GM23338 (cell line): ENCODE measurements at regions not wholly inside any gene's neighbourhood (a gene's known extent, or its start where the extent isn't known, plus 50 kb on each side); places are given as distances from the start of the nearest gene placed in this dataset.

Experiments
- ATAC-seq: fragments of 200-7000 bp; cut with Tn5 transposase; 3 replicates; pipeline ENCODE4 v1.9.1; 2020
- DNase-seq: peaks from one replicate; pipeline ENCODE4 v3.0.0-alpha.2; 2015; ENCODE audit warnings: low spot score
- H2AFZ ChIP-seq: fragments of 200-600 bp; sonication (generic); 2 replicates; pipeline ENCODE4 v1.8.0; 2016; ENCODE audit warnings: antibody characterized with exemption, mild to moderate bottlenecking, moderate library complexity
- H3F3A ChIP-seq: fragments of 200-600 bp; sonication (generic); replicated peaks from 2 replicates; pipeline ENCODE4 v1.8.0; 2017; ENCODE audit warnings: antibody characterized with exemption, mixed run types, low read depth
- H3K27ac ChIP-seq: fragments of 200-600 bp; sonication (generic); 2 replicates; pipeline ENCODE4 v1.6.1; 2016; ENCODE audit warnings: low read depth
- H3K27me3 ChIP-seq: fragments of 200-600 bp; sonication (generic); 2 replicates; pipeline ENCODE4 v1.8.0; 2016; ENCODE audit warnings: mild to moderate bottlenecking, mixed run types, moderate library complexity; ENCODE audit not compliant: insufficient read depth
- H3K36me3 ChIP-seq: fragments of 200-600 bp; sonication (generic); 2 replicates; pipeline ENCODE4 v1.8.0; 2016; ENCODE audit warnings: mild to moderate bottlenecking; ENCODE audit not compliant: insufficient read depth
- H3K4me1 ChIP-seq: fragments of 200-600 bp; sonication (generic); 2 replicates; pipeline ENCODE4 v1.8.0; 2016; ENCODE audit warnings: mild to moderate bottlenecking, moderate library complexity; ENCODE audit not compliant: insufficient read depth
- H3K4me2 ChIP-seq: fragments of 200-600 bp; sonication (generic); 2 replicates; pipeline ENCODE4 v1.7.1; 2017; ENCODE audit warnings: mixed run types
- H3K4me3 ChIP-seq: fragments of 200-600 bp; sonication (generic); 2 replicates; pipeline ENCODE4 v1.6.1; 2016; ENCODE audit warnings: mixed run types
- H3K79me2 ChIP-seq: fragments of 200-600 bp; sonication (generic); replicated peaks from 2 replicates; pipeline ENCODE4 v1.8.0; 2017; ENCODE audit warnings: mild to moderate bottlenecking; ENCODE audit not compliant: insufficient read depth
- H3K9me2 ChIP-seq: fragments of 200-600 bp; sonication (generic); 2 replicates; pipeline ENCODE4 v1.8.0; 2017; ENCODE audit not compliant: insufficient read depth
- H4K20me1 ChIP-seq: fragments of 200-600 bp; sonication (generic); replicated peaks from 2 replicates; pipeline ENCODE4 v1.8.0; 2017; ENCODE audit warnings: mild to moderate bottlenecking; ENCODE audit not compliant: insufficient read depth
- H3K27ac Mint-ChIP-seq: 2 replicates; pipeline ENCODE4 v1.8.0; 2020; ENCODE audit warnings: inconsistent platforms, mild to moderate bottlenecking, moderate library complexity, mixed read lengths
- H3K27me3 Mint-ChIP-seq: 3 replicates; pipeline ENCODE4 v1.8.0; 2022; ENCODE audit warnings: low read depth, mild to moderate bottlenecking, moderate library complexity, mixed read lengths, inconsistent platforms; ENCODE audit not compliant: insufficient read depth, poor library complexity
- H3K36me3 Mint-ChIP-seq: 3 replicates; pipeline ENCODE4 v1.8.0; 2021; ENCODE audit warnings: low read depth, mild to moderate bottlenecking, inconsistent platforms, moderate library complexity, mixed read lengths
- H3K4me1 Mint-ChIP-seq: 3 replicates; pipeline ENCODE4 v1.8.0; 2020; ENCODE audit warnings: mild to moderate bottlenecking, inconsistent platforms, mixed read lengths
- H3K4me3 Mint-ChIP-seq: 3 replicates; pipeline ENCODE4 v1.8.0; 2021; ENCODE audit warnings: moderate library complexity, mild to moderate bottlenecking, inconsistent platforms, mixed read lengths
- H3K9me3 Mint-ChIP-seq: 3 replicates; pipeline ENCODE4 v1.8.0; 2020; ENCODE audit warnings: moderate library complexity, mild to moderate bottlenecking, inconsistent platforms, mixed read lengths
- CREB1 ChIP-seq: fragments of 250-450 bp; sonication (Bioruptor Pico); IDR thresholded peaks from 2 replicates; pipeline ENCODE4 v1.5.0; 2020; ENCODE audit warnings: low read depth, mild to moderate bottlenecking, moderate library complexity
- CTCF ChIP-seq, 2 experiments: fragments of 200-600 bp in 1 of 2; sonication (generic) in 1 of 2; conservative IDR thresholded peaks; 2 replicates each; pipeline versions ENCODE4 v1.5.1 to v1.6.1; 2016 to 2017; ENCODE audit warnings: antibody characterized with exemption in 2 of 2, low read depth in 2 of 2, mild to moderate bottlenecking in 2 of 2, moderate library complexity in 1 of 2
- ETS1 ChIP-seq: IDR thresholded peaks from 2 replicates; pipeline ENCODE4 v1.6.1; 2016; ENCODE audit warnings: antibody characterized with exemption
- EZH2 ChIP-seq: fragments of 200-600 bp; sonication (generic); IDR thresholded peaks from one replicate; pipeline ENCODE4 v1.8.0; 2017; ENCODE audit warnings: antibody characterized with exemption, mild to moderate bottlenecking, low read depth; ENCODE audit not compliant: unreplicated experiment
- JUNB ChIP-seq: IDR thresholded peaks from one replicate; pipeline ENCODE4 v1.6.1; 2016; ENCODE audit warnings: antibody characterized with exemption; ENCODE audit not compliant: unreplicated experiment
- POLR2AphosphoS5 ChIP-seq: IDR thresholded peaks from 2 replicates; pipeline ENCODE4 v1.6.1; 2016; ENCODE audit warnings: antibody characterized with exemption, low read depth
- STAT1 ChIP-seq: IDR thresholded peaks from one replicate; pipeline ENCODE4 v1.6.1; 2016; ENCODE audit warnings: antibody characterized with exemption; ENCODE audit not compliant: unreplicated experiment
- ZNF331 ChIP-seq: fragments of 250-450 bp; sonication (Bioruptor Pico); IDR thresholded peaks from 2 replicates; pipeline ENCODE4 v1.5.0; 2020; ENCODE audit warnings: low read depth, mild to moderate bottlenecking, moderate library complexity
- TF ChIP-seq, protein P1 (sequence below): fragments of 250-450 bp; sonication (Bioruptor Pico); IDR thresholded peaks from 2 replicates; pipeline ENCODE4 v1.5.0; 2020; ENCODE audit warnings: mild to moderate bottlenecking, moderate library complexity

GRCh38 chr4:182019148-182019652 is 224.0 kb upstream of the TENM3 start:
- H3K27ac Mint-ChIP-seq: no peak overlapping the region
- no peak for ATAC-seq
- TF ChIP-seq EZH2 (no peak), CTCF (conservative IDR thresholded peaks at IDR 0.05; ENCODE audit: low read depth in 2 of 2) (no peak), STAT1 (no peak), JUNB (no peak)

GRCh38 chr4:182022909-182023308 is 220.3 kb upstream of the TENM3 start:
- no peaks in the 10 kb centered on the region for H3K27me3 ChIP-seq
- Mint-ChIP-seq H3K4me1 (peaks cover 8% of the 10 kb centered on the region; the same call in 2 of the 3 replicates), H3K36me3 (peaks cover 15% of the 10 kb centered on the region), H3K9me3 (peaks cover 23% of the 10 kb centered on the region), H3K27ac (no peak overlapping the region), H3K27me3 (no peaks in the 10 kb centered on the region), H3K4me3 (no peak overlapping the region)
- H3K9me2 ChIP-seq: 0 out of 2 replicates have a peak, but pooled peaks cover 2% of the 10 kb centered on the region
- peak overlapping the region; percentile 27; the same call in 1 of the 2 replicates for H3K4me2 ChIP-seq
- ATAC-seq: no peak
- no peak for DNase-seq
- H3K4me1 ChIP-seq: peaks cover 8% of the 10 kb centered on the region; the same call in 1 of the 2 replicates
- H3F3A ChIP-seq: no peaks in the 10 kb centered on the region
- H3K27ac ChIP-seq: no peak overlapping the region
- no peaks in the 10 kb centered on the region for H4K20me1 ChIP-seq
- H2AFZ ChIP-seq: no peak overlapping the region
- no peak overlapping the region for H3K4me3 ChIP-seq
- no peaks in the 10 kb centered on the region for H3K36me3 ChIP-seq
- no peaks in the 10 kb centered on the region for H3K79me2 ChIP-seq
- TF ChIP-seq ETS1: no peak
- TF ChIP-seq POLR2AphosphoS5: no peak
- no peak for TF ChIP-seq CREB1
- TF ChIP-seq, protein P1, sequence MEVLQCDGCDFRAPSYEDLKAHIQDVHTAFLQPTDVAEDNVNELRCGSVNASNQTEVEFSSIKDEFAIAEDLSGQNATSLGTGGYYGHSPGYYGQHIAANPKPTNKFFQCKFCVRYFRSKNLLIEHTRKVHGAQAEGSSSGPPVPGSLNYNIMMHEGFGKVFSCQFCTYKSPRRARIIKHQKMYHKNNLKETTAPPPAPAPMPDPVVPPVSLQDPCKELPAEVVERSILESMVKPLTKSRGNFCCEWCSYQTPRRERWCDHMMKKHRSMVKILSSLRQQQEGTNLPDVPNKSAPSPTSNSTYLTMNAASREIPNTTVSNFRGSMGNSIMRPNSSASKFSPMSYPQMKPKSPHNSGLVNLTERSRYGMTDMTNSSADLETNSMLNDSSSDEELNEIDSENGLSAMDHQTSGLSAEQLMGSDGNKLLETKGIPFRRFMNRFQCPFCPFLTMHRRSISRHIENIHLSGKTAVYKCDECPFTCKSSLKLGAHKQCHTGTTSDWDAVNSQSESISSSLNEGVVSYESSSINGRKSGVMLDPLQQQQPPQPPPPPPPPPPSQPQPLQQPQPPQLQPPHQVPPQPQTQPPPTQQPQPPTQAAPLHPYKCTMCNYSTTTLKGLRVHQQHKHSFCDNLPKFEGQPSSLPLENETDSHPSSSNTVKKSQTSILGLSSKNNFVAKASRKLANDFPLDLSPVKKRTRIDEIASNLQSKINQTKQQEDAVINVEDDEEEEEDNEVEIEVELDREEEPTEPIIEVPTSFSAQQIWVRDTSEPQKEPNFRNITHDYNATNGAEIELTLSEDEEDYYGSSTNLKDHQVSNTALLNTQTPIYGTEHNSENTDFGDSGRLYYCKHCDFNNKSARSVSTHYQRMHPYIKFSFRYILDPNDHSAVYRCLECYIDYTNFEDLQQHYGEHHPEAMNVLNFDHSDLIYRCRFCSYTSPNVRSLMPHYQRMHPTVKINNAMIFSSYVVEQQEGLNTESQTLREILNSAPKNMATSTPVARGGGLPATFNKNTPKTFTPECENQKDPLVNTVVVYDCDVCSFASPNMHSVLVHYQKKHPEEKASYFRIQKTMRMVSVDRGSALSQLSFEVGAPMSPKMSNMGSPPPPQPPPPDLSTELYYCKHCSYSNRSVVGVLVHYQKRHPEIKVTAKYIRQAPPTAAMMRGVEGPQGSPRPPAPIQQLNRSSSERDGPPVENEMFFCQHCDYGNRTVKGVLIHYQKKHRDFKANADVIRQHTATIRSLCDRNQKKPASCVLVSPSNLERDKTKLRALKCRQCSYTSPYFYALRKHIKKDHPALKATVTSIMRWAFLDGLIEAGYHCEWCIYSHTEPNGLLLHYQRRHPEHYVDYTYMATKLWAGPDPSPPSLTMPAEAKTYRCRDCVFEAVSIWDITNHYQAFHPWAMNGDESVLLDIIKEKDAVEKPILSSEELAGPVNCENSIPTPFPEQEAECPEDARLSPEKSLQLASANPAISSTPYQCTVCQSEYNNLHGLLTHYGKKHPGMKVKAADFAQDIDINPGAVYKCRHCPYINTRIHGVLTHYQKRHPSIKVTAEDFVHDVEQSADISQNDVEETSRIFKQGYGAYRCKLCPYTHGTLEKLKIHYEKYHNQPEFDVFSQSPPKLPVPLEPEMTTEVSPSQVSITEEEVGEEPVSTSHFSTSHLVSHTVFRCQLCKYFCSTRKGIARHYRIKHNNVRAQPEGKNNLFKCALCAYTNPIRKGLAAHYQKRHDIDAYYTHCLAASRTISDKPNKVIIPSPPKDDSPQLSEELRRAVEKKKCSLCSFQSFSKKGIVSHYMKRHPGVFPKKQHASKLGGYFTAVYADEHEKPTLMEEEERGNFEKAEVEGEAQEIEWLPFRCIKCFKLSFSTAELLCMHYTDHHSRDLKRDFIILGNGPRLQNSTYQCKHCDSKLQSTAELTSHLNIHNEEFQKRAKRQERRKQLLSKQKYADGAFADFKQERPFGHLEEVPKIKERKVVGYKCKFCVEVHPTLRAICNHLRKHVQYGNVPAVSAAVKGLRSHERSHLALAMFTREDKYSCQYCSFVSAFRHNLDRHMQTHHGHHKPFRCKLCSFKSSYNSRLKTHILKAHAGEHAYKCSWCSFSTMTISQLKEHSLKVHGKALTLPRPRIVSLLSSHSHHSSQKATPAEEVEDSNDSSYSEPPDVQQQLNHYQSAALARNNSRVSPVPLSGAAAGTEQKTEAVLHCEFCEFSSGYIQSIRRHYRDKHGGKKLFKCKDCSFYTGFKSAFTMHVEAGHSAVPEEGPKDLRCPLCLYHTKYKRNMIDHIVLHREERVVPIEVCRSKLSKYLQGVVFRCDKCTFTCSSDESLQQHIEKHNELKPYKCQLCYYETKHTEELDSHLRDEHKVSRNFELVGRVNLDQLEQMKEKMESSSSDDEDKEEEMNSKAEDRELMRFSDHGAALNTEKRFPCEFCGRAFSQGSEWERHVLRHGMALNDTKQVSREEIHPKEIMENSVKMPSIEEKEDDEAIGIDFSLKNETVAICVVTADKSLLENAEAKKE: no peak
- no peak for TF ChIP-seq EZH2
- TF ChIP-seq ZNF331: no peak

More at GRCh38 chr4:182019148-182019652, 224.0 kb upstream of the TENM3 start:
- H3K4me3 ChIP-seq: no peak overlapping the region
- no peaks in the 10 kb centered on the region for H3K9me3 Mint-ChIP-seq
- no peaks in the 10 kb centered on the region for H3K79me2 ChIP-seq
- no peaks in the 10 kb centered on the region for H3K36me3 Mint-ChIP-seq
- H3K4me2 ChIP-seq: no peak overlapping the region
- no peak overlapping the region for H2AFZ ChIP-seq
- no peaks in the 10 kb centered on the region for H3F3A ChIP-seq
- peaks cover 13% of the 10 kb centered on the region for H3K4me1 ChIP-seq
- no peaks in the 10 kb centered on the region for H4K20me1 ChIP-seq
- no peaks in the 10 kb centered on the region for H3K27me3 Mint-ChIP-seq
- H3K9me2 ChIP-seq: 0 out of 2 replicates have a peak, but pooled peaks cover 2% of the 10 kb centered on the region
- H3K27me3 ChIP-seq: no peaks in the 10 kb centered on the region
- peaks cover 10% of the 10 kb centered on the region for H3K4me1 Mint-ChIP-seq
- no peak overlapping the region for H3K27ac ChIP-seq
- H3K36me3 ChIP-seq: no peaks in the 10 kb centered on the region
- no peak overlapping the region for H3K4me3 Mint-ChIP-seq
- DNase-seq: no peak
